SK-N-SH (cell line): ENCODE measurements at regions not wholly inside any gene's neighbourhood (a gene's known extent, or its start where the extent isn't known, plus 50 kb on each side); places are given as distances from the start of the nearest gene placed in this dataset.

ENCODE experiments used
- CTCF ChIA-PET: fragments of 300-600, 350-600 bp; formaldehyde crosslinking; extraction: SDS; loops from one replicate; lab custom pipeline; 2021; lab: Yijun Ruan, JAX
- POLR2A ChIA-PET: fragments of 350-600 bp; sonication (Branson Sonifier 250); formaldehyde crosslinking; extraction: SDS; loops from one replicate; lab custom pipeline; 2020; ENCODE audit warnings: antibody characterized with exemption, inconsistent platforms; lab: Yijun Ruan, JAX
- DNase-seq: peaks from one replicate; pipeline ENCODE4 v3.0.0; 2012
- H2AFZ ChIP-seq: fragments of 200-600 bp; sonication (generic); 2 replicates; pipeline ENCODE4 v1.8.1; 2016; ENCODE audit warnings: antibody characterized with exemption, mild to moderate bottlenecking, low read depth
- H3F3A ChIP-seq: fragments of 200-600 bp; sonication (generic); replicated peaks from 2 replicates; pipeline ENCODE3; 2016; ENCODE audit warnings: antibody characterized with exemption, mild to moderate bottlenecking; ENCODE audit not compliant: insufficient read depth
- H3K27ac ChIP-seq, 2 experiments: fragments of 200-500 bp in 1 of 2; fragments of 200-600 bp in 1 of 2; sonication (Bioruptor generic) in 1 of 2; sonication (generic), shearing (Covaris generic) in 1 of 2; 2 replicates each; pipeline versions ENCODE4 v1.5.1 to v1.6.1; 2014 to 2016; ENCODE audit warnings: low read depth in 2 of 2, inconsistent platforms in 1 of 2, low read length in 1 of 2, mild to moderate bottlenecking in 1 of 2, mixed read lengths in 1 of 2
- H3K27me3 ChIP-seq: fragments of 200-600 bp; sonication (generic), shearing (Covaris generic); 2 replicates; pipeline ENCODE4 v1.6.1; 2016; ENCODE audit warnings: mixed run types; ENCODE audit not compliant: insufficient read depth
- H3K36me3 ChIP-seq, 2 experiments: fragments of 200-500 bp in 1 of 2; fragments of 200-600 bp in 1 of 2; sonication (Bioruptor generic) in 1 of 2; sonication (generic) in 1 of 2; replicated peaks in 1 of 2; 2 replicates each; pipeline versions ENCODE3 to v1.5.1; 2014 to 2016; ENCODE audit warnings: low read length in 1 of 2, mild to moderate bottlenecking in 1 of 2; ENCODE audit not compliant: insufficient read depth in 2 of 2, control insufficient read depth in 1 of 2
- H3K4me1 ChIP-seq, 2 experiments: fragments of 200-500 bp in 1 of 2; fragments of 200-600 bp in 1 of 2; sonication (Bioruptor generic) in 1 of 2; sonication (generic), shearing (Covaris generic) in 1 of 2; 2 replicates each; pipeline versions ENCODE4 v1.5.1 to v1.6.1; 2014 to 2016; ENCODE audit warnings: low read depth in 1 of 2, low read length in 1 of 2, mixed run types in 1 of 2; ENCODE audit not compliant: insufficient read depth in 2 of 2, control insufficient read depth in 1 of 2
- H3K4me2 ChIP-seq: fragments of 200-600 bp; sonication (generic), shearing (Covaris generic); 2 replicates; pipeline ENCODE4 v1.6.1; 2017; ENCODE audit warnings: mixed run types
- H3K4me3 ChIP-seq, 2 experiments: fragments of 200-500 bp in 1 of 2; fragments of 200-600 bp in 1 of 2; sonication (Bioruptor generic) in 1 of 2; sonication (generic), shearing (Covaris generic) in 1 of 2; 2 replicates each; pipeline versions ENCODE4 v1.5.1 to v1.8.1; 2014 to 2016; ENCODE audit warnings: low read depth in 2 of 2, inconsistent platforms in 1 of 2, low read length in 1 of 2, mild to moderate bottlenecking in 1 of 2, mixed read lengths in 1 of 2, moderate library complexity in 1 of 2
- H3K79me2 ChIP-seq: fragments of 200-600 bp; sonication (generic); 2 replicates; pipeline ENCODE4 v1.8.1; 2017; ENCODE audit warnings: mild to moderate bottlenecking; ENCODE audit not compliant: insufficient read depth
- H3K9ac ChIP-seq: fragments of 200-600 bp; sonication (generic); 2 replicates; pipeline ENCODE4 v1.6.1; 2017; ENCODE audit warnings: mixed run types
- H3K9me2 ChIP-seq: fragments of 200-600 bp; sonication (generic); 2 replicates; pipeline ENCODE4 v1.6.1; 2017; ENCODE audit warnings: mixed run types
- H3K9me3 ChIP-seq: fragments of 200-600 bp; sonication (generic); 2 replicates; pipeline ENCODE4 v1.6.1; 2017; ENCODE audit warnings: mixed run types, mild to moderate bottlenecking, moderate library complexity
- H4K20me1 ChIP-seq: fragments of 200-600 bp; sonication (generic); 2 replicates; pipeline ENCODE4 v1.6.1; 2017; ENCODE audit warnings: mild to moderate bottlenecking, mixed run types; ENCODE audit not compliant: insufficient read depth
- ELF1 ChIP-seq: IDR thresholded peaks from 2 replicates; pipeline ENCODE4 v1.4.0; 2012
- EZH2phosphoT487 ChIP-seq: fragments of 200-600 bp; sonication (generic); IDR thresholded peaks from 2 replicates; pipeline ENCODE4 v1.6.1; 2017; ENCODE audit warnings: low read depth, mixed run types, mild to moderate bottlenecking, antibody characterized with exemption, moderate library complexity, borderline replicate concordance
- GABPA ChIP-seq: IDR thresholded peaks from 2 replicates; pipeline ENCODE4 v1.4.0; 2012; ENCODE audit warnings: low read depth, mild to moderate bottlenecking
- JUND ChIP-seq: IDR thresholded peaks from 2 replicates; pipeline ENCODE4 v1.4.0; 2012
- MXI1 ChIP-seq: IDR thresholded peaks from 2 replicates; pipeline ENCODE4 v1.6.1; 2012; ENCODE audit warnings: mild to moderate bottlenecking, low read depth, low read length, improper control_type of control experiment
- NRF1 ChIP-seq: IDR thresholded peaks from 2 replicates; pipeline ENCODE4 v1.6.1; 2012; ENCODE audit warnings: low read depth, mild to moderate bottlenecking, low read length
- RAD21 ChIP-seq: IDR thresholded peaks from 2 replicates; pipeline ENCODE4 v1.6.1; 2012; ENCODE audit warnings: mild to moderate bottlenecking, low read length
- RFX5 ChIP-seq: IDR thresholded peaks from 2 replicates; pipeline ENCODE4 v1.6.1; 2012; ENCODE audit warnings: mild to moderate bottlenecking, improper control_type of control experiment, low read length
- TAF1 ChIP-seq: IDR thresholded peaks from 2 replicates; pipeline ENCODE4 v1.6.1; 2012; ENCODE audit warnings: low read depth, mild to moderate bottlenecking, low read length, moderate library complexity, borderline replicate concordance
- TEAD4 ChIP-seq: IDR thresholded peaks from 2 replicates; pipeline ENCODE4 v1.4.0; 2012; ENCODE audit warnings: mild to moderate bottlenecking, borderline replicate concordance; ENCODE audit not compliant: insufficient read depth
- WGBS: methylation state at CpG from one replicate; pipeline ENCODE4 v1.1.6; 2017; ENCODE audit warnings: low lambda C conversion rate; 5-methylcytosine and 5-hydroxymethylcytosine counted together
- TF ChIP-seq, protein P1 (sequence below): fragments of 150-350 bp; IDR thresholded peaks from 2 replicates; pipeline ENCODE4 v1.6.1; 2017; ENCODE audit warnings: antibody characterized with exemption, low read length, low read depth, borderline replicate concordance
- TF ChIP-seq, protein P2 (sequence below): IDR thresholded peaks from 2 replicates; pipeline ENCODE4 v1.4.0; 2012; ENCODE audit warnings: low read depth
- TF ChIP-seq, protein P3 (sequence below): fragments of 200-600 bp; sonication (generic); IDR thresholded peaks from 2 replicates; pipeline ENCODE4 v1.6.1; 2017; ENCODE audit warnings: antibody characterized with exemption, mild to moderate bottlenecking, moderate library complexity
- TF ChIP-seq, protein P4 (sequence below): IDR thresholded peaks from 2 replicates; pipeline ENCODE4 v1.4.0; 2012; ENCODE audit warnings: low read depth, borderline replicate concordance

- TF ChIP-seq, protein P1, sequence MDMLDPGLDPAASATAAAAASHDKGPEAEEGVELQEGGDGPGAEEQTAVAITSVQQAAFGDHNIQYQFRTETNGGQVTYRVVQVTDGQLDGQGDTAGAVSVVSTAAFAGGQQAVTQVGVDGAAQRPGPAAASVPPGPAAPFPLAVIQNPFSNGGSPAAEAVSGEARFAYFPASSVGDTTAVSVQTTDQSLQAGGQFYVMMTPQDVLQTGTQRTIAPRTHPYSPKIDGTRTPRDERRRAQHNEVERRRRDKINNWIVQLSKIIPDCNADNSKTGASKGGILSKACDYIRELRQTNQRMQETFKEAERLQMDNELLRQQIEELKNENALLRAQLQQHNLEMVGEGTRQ = no peak
- TF ChIP-seq MXI1 (no peak), RFX5 (no peak)
Measured at GRCh38 chr2:145596416-145596815, 1076.5 kb upstream of the ZEB2 start (continued).

GRCh38 chr2:145595296-145595695, 1075.4 kb upstream of the ZEB2 start:
- no peaks in the 10 kb centered on the region for H3K27me3 ChIP-seq
- H3K9ac ChIP-seq = no peak overlapping the region
- ChIA-PET CTCF (no interaction called here), POLR2A (no interaction called here)
- no peak overlapping the region for H3K4me3 ChIP-seq
- H3K4me2 ChIP-seq = no peak overlapping the region
- no peaks in the 10 kb centered on the region for H3K9me2 ChIP-seq
- H3K27ac ChIP-seq = peak overlapping the region in 1 of 2 experiments; percentile 90; a peak in 2 of 4 replicates
- no peaks in the 10 kb centered on the region for H3K36me3 ChIP-seq
- H2AFZ ChIP-seq = peak overlapping the region; percentile 39
- no peak for DNase-seq
- no peak for TF ChIP-seq ELF1
- TF ChIP-seq NRF1 = no peak
- TF ChIP-seq TEAD4 = no peak
- TF ChIP-seq, protein P2, sequence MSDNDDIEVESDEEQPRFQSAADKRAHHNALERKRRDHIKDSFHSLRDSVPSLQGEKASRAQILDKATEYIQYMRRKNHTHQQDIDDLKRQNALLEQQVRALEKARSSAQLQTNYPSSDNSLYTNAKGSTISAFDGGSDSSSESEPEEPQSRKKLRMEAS = no peak
- no peak for TF ChIP-seq EZH2phosphoT487
- TF ChIP-seq JUND = no peak
- TF ChIP-seq RAD21 = no peak
- TF ChIP-seq GABPA = no peak
- no peak for TF ChIP-seq TAF1
- TF ChIP-seq, protein P3, sequence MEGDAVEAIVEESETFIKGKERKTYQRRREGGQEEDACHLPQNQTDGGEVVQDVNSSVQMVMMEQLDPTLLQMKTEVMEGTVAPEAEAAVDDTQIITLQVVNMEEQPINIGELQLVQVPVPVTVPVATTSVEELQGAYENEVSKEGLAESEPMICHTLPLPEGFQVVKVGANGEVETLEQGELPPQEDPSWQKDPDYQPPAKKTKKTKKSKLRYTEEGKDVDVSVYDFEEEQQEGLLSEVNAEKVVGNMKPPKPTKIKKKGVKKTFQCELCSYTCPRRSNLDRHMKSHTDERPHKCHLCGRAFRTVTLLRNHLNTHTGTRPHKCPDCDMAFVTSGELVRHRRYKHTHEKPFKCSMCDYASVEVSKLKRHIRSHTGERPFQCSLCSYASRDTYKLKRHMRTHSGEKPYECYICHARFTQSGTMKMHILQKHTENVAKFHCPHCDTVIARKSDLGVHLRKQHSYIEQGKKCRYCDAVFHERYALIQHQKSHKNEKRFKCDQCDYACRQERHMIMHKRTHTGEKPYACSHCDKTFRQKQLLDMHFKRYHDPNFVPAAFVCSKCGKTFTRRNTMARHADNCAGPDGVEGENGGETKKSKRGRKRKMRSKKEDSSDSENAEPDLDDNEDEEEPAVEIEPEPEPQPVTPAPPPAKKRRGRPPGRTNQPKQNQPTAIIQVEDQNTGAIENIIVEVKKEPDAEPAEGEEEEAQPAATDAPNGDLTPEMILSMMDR = no peak
- TF ChIP-seq, protein P4, sequence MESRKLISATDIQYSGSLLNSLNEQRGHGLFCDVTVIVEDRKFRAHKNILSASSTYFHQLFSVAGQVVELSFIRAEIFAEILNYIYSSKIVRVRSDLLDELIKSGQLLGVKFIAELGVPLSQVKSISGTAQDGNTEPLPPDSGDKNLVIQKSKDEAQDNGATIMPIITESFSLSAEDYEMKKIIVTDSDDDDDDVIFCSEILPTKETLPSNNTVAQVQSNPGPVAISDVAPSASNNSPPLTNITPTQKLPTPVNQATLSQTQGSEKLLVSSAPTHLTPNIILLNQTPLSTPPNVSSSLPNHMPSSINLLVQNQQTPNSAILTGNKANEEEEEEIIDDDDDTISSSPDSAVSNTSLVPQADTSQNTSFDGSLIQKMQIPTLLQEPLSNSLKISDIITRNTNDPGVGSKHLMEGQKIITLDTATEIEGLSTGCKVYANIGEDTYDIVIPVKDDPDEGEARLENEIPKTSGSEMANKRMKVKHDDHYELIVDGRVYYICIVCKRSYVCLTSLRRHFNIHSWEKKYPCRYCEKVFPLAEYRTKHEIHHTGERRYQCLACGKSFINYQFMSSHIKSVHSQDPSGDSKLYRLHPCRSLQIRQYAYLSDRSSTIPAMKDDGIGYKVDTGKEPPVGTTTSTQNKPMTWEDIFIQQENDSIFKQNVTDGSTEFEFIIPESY = no peak
- TF ChIP-seq, all 33 proteins: peak for 0
- Histone ChIP-seq H3K9me3 (no peaks in the 10 kb centered on the region), H3K79me2 (no peaks in the 10 kb centered on the region), H3F3A (peaks cover 14% of the 10 kb centered on the region), H4K20me1 (no peaks in the 10 kb centered on the region), H3K4me1 (peaks cover 0 to 47% of the 10 kb centered on the region in 2 experiments; a peak in 3 of 4 replicates)
- 84% methylated on average over 3 of the region's 3 CpGs for WGBS
